MM.1S (cell line): ENCODE measurements at regions not wholly inside any gene's neighbourhood (a gene's known extent, or its start where the extent isn't known, plus 50 kb on each side); places are given as distances from the start of the nearest gene placed in this dataset.

ENCODE experiments used
- CTCF ChIP-seq: fragments of 300-600 bp; sonication (generic); IDR thresholded peaks from 2 replicates; pipeline ENCODE4 v1.5.1; 2016; ENCODE audit warnings: antibody characterized with exemption, low read length, mixed read lengths
- EZH2 ChIP-seq: fragments of 300-600 bp; sonication (generic); optimal IDR thresholded peaks from 2 replicates; pipeline ENCODE3; 2017; ENCODE audit warnings: low read depth, mild to moderate bottlenecking, antibody characterized with exemption, low read length, mixed read lengths

GRCh38 chr10:124329362-124329761 lies 89.4 kb downstream of the OAT start:
- TF ChIP-seq CTCF (no peak), EZH2 (no peak)
